ENCODE measurements at regions not wholly inside any gene's neighbourhood (a gene's known extent, or its start where the extent isn't known, plus 50 kb on each side); places are given as distances from the start of the nearest gene placed in this dataset.

DNA sequence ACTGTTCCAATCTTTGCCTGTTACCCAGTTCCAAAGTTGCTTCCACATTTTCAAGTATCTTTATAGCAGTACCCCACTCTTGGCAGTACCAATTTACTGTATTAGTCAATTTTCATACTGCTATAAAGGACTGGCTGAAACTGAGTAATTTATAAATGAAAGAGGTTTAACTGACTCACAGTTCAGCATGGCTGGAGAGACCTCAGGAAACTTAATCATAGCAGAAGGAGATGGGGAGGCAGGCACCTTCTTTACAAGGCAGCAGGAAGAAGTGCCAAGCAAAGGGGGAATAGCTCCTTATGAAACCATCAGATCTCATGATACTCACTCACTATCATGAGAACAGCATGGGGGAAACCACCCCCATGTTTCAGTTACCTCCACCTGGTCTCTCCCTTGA, 215.0 kb downstream of the SNAPC1 start:
- H3K36me3 Mint-ChIP-seq (ENCODE audit: low read depth), result no peaks in the 10 kb centered on the region
- intact Hi-C loops (cut with micrococcal nuclease), result no loop called here
- no peaks in the 10 kb centered on the region for H3K27me3 Mint-ChIP-seq
- H3K9me3 Mint-ChIP-seq, result peaks cover 8% of the 10 kb centered on the region
- H3K4me3 Mint-ChIP-seq, result no peak overlapping the region
- H3K27ac Mint-ChIP-seq, result no peak overlapping the region
- no peaks in the 10 kb centered on the region for H3K4me1 Mint-ChIP-seq (ENCODE audit: low read depth)

DNA sequence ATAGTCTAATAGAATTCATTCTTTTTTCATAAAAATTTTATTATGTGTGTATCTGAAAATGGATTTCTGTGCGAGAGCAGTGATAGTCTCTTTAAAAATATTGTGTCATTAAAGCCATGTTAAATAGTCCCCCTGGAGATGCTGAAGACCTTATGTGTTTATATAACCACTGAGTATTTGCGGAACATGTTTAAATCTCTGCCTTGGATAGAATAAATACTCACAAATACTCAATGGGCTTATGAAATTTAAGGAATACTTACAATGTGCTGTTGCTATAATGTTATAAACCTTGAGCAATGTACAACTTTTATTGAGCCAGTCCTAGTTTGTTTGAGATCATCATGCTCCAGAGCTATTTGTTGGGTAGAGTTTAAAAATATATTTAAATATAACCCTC, 226.0 kb downstream of the SNAPC1 start:
- no peaks in the 10 kb centered on the region for H3K36me3 Mint-ChIP-seq (ENCODE audit: low read depth)
- H3K4me1 Mint-ChIP-seq (ENCODE audit: low read depth), result no peaks in the 10 kb centered on the region
- H3K4me3 Mint-ChIP-seq, result no peak overlapping the region
- intact Hi-C loops (cut with micrococcal nuclease), result no loop called here
- H3K27me3 Mint-ChIP-seq, result no peaks in the 10 kb centered on the region
- no peaks in the 10 kb centered on the region for H3K9me3 Mint-ChIP-seq
- no peak overlapping the region for H3K27ac Mint-ChIP-seq

- Mint-ChIP-seq H3K4me3 (no peak overlapping the region), H3K4me1 (ENCODE audit: low read depth) (no peaks in the 10 kb centered on the region)
Observed at GRCh38 chr14:61992139-61992538, 229.9 kb downstream of the SNAPC1 start.

DNA sequence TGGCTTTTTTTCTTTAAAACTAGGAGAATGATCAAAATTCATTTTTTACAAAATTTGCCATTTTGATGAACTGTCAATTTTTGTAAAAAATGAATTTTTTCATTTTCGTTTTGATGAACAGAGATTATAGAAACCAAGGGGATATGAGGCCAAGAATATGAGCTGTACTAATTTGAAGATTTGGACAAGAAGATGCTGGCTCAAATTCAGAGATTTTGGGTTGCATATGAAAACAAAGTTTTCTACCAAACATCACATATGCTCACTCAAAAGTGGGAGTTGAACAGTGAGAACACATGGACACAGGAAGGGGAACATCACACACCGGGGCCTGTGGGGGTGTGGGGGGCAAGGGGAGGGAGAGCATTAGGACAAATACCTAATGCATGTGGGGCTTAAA, 230.7 kb downstream of the SNAPC1 start:
- no peaks in the 10 kb centered on the region for H3K9me3 Mint-ChIP-seq
- H3K36me3 Mint-ChIP-seq (ENCODE audit: low read depth), result no peaks in the 10 kb centered on the region
- no peaks in the 10 kb centered on the region for H3K27me3 Mint-ChIP-seq
- H3K4me3 Mint-ChIP-seq, result no peak overlapping the region
- H3K27ac Mint-ChIP-seq, result no peak overlapping the region
- intact Hi-C loops (cut with micrococcal nuclease), result no loop called here
- H3K4me1 Mint-ChIP-seq (ENCODE audit: low read depth), result no peaks in the 10 kb centered on the region

More at GRCh38 chr14:61992139-61992538, 229.9 kb downstream of the SNAPC1 start:
- Mint-ChIP-seq H3K27ac (no peak overlapping the region), H3K9me3 (no peaks in the 10 kb centered on the region), H3K27me3 (no peaks in the 10 kb centered on the region), H3K36me3 (ENCODE audit: low read depth) (no peaks in the 10 kb centered on the region)
- intact Hi-C loops (cut with micrococcal nuclease), result no loop called here

GRCh38 chr14:61994589-61994988, 232.4 kb downstream of the SNAPC1 start:
- no peaks in the 10 kb centered on the region for H3K9me3 Mint-ChIP-seq
- no peaks in the 10 kb centered on the region for H3K27me3 Mint-ChIP-seq
- intact Hi-C loops (cut with micrococcal nuclease), result no loop called here
- no peak overlapping the region for H3K27ac Mint-ChIP-seq
- no peaks in the 10 kb centered on the region for H3K4me1 Mint-ChIP-seq (ENCODE audit: low read depth)
- no peaks in the 10 kb centered on the region for H3K36me3 Mint-ChIP-seq (ENCODE audit: low read depth)
- H3K4me3 Mint-ChIP-seq, result no peak overlapping the region

- Mint-ChIP-seq H3K9me3 (no peaks in the 10 kb centered on the region), H3K4me3 (no peak overlapping the region), H3K36me3 (ENCODE audit: low read depth) (no peaks in the 10 kb centered on the region), H3K4me1 (ENCODE audit: low read depth) (no peaks in the 10 kb centered on the region), H3K27ac (no peak overlapping the region), H3K27me3 (no peaks in the 10 kb centered on the region)
- intact Hi-C loops (cut with micrococcal nuclease), result no loop called here
Observed at GRCh38 chr14:61996753-61997152, 234.5 kb downstream of the SNAPC1 start.

DNA sequence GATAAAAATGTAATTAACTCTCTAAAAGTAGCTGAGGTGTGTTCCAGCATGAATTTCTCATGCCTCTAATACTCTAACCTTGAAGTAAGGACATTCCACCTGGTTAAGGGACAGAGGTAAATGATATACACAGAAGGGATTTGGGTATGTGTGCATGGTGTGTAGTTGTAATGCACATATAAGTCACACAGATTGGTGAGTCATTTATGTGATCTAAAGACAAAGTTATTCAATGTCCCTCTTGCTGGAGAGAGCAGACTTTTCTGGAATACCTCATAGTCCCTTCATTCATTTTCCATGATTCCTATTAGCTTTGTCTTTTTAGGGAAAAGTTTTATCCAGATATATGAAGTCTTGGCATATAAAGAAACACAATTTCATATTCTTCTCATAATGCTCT, 234.9 kb downstream of the SNAPC1 start:
- Mint-ChIP-seq H3K9me3 (peaks cover under 1% of the 10 kb centered on the region), H3K36me3 (ENCODE audit: low read depth) (no peaks in the 10 kb centered on the region), H3K27me3 (no peaks in the 10 kb centered on the region), H3K4me3 (no peak overlapping the region), H3K4me1 (ENCODE audit: low read depth) (no peaks in the 10 kb centered on the region), H3K27ac (no peak overlapping the region)
- intact Hi-C loops (cut with micrococcal nuclease), result no loop called here

- intact Hi-C loops (cut with micrococcal nuclease), result no loop called here
- Mint-ChIP-seq H3K27me3 (no peaks in the 10 kb centered on the region), H3K9me3 (peaks cover 13% of the 10 kb centered on the region), H3K27ac (no peak overlapping the region), H3K4me3 (no peak overlapping the region), H3K4me1 (ENCODE audit: low read depth) (no peaks in the 10 kb centered on the region), H3K36me3 (ENCODE audit: low read depth) (no peaks in the 10 kb centered on the region)
Observed at GRCh38 chr14:62001963-62002362, 239.7 kb downstream of the SNAPC1 start.

DNA sequence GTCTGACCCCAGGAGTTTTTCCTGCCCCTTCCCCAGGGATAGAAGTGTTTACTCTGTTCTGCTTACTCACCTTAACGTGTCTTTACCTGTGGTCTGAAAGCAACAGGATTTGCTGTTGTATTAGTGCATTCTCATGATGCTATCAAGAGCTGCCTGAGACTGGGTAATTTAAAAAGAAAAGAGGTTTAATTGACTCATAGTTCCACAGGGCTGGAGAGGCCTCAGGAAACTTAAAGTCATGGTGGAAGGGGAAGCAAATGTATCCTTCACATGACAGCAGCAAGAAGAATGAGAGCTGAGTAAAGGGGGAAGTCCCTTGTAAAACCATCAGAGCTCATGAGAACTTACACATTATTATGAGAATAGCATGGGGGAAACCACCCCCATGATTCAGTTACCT, 240.4 kb downstream of the SNAPC1 start:
- H3K36me3 Mint-ChIP-seq (ENCODE audit: low read depth), result no peaks in the 10 kb centered on the region
- H3K4me3 Mint-ChIP-seq, result no peak overlapping the region
- intact Hi-C loops (cut with micrococcal nuclease), result no loop called here
- H3K27me3 Mint-ChIP-seq, result no peaks in the 10 kb centered on the region
- no peaks in the 10 kb centered on the region for H3K4me1 Mint-ChIP-seq (ENCODE audit: low read depth)
- peaks cover 13% of the 10 kb centered on the region for H3K9me3 Mint-ChIP-seq
- H3K27ac Mint-ChIP-seq, result no peak overlapping the region

DNA sequence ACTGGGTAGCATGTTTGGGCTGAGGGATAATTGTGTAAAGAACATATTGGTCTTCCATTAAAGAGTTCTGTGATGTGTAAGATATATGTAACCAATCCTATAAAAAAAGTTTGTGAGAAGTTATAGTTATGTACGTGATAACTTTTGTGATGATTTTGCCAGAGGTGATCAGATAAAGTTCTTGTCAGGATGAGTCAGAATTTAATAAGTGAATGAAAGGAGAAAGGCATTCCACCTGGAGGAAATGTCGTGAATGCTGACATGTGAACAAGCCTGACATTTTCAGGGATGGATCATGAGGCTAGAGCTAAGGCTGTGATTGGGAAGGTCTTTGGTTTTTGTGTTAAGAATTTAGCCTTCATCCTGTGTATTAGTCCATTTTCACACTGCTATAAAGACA, 241.5 kb downstream of the SNAPC1 start:
- Mint-ChIP-seq H3K4me1 (ENCODE audit: low read depth) (no peaks in the 10 kb centered on the region), H3K27ac (no peak overlapping the region), H3K9me3 (peaks cover 13% of the 10 kb centered on the region), H3K4me3 (no peak overlapping the region), H3K27me3 (no peaks in the 10 kb centered on the region), H3K36me3 (ENCODE audit: low read depth) (no peaks in the 10 kb centered on the region)
- intact Hi-C loops (cut with micrococcal nuclease), result no loop called here

- Mint-ChIP-seq H3K4me1 (ENCODE audit: low read depth) (no peaks in the 10 kb centered on the region), H3K36me3 (ENCODE audit: low read depth) (no peaks in the 10 kb centered on the region), H3K27ac (no peak overlapping the region), H3K27me3 (no peaks in the 10 kb centered on the region), H3K4me3 (no peak overlapping the region), H3K9me3 (peaks cover 13% of the 10 kb centered on the region)
- intact Hi-C loops (cut with micrococcal nuclease), result no loop called here
Observed at GRCh38 chr14:62006116-62006731, 244.0 kb downstream of the SNAPC1 start.

- intact Hi-C loops (cut with micrococcal nuclease), result no loop called here
- Mint-ChIP-seq H3K36me3 (ENCODE audit: low read depth) (no peaks in the 10 kb centered on the region), H3K4me3 (no peak overlapping the region), H3K9me3 (no peaks in the 10 kb centered on the region), H3K27ac (no peak overlapping the region), H3K4me1 (ENCODE audit: low read depth) (no peaks in the 10 kb centered on the region), H3K27me3 (no peaks in the 10 kb centered on the region)
Observed at GRCh38 chr14:62015243-62015642, 253.0 kb downstream of the SNAPC1 start.

DNA sequence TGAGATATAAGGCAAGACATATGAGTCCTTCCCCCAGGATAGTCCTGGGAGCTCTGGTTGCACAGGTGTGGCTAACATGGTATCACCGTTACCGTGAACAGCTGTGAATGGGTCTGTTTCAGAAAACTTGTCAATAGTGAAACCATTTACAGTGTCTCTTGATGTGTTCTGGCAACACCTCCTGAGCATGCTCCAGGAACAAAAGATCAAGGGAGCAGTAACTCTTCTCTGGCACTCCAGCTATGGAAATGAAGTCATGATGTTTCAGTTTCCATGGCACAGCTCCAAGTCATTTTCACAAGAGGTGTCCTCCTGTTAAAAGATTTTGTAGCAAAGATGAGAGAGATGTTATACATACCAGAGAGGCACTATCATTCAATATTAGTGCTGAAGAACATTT, 253.7 kb downstream of the SNAPC1 start:
- H3K9me3 Mint-ChIP-seq, result no peaks in the 10 kb centered on the region

GRCh38 chr14:62017651-62018230, 255.5 kb downstream of the SNAPC1 start:
- no peaks in the 10 kb centered on the region for H3K9me3 Mint-ChIP-seq
- no peak overlapping the region for H3K4me3 Mint-ChIP-seq
- no peaks in the 10 kb centered on the region for H3K27me3 Mint-ChIP-seq
- intact Hi-C loops (cut with micrococcal nuclease), result no loop called here
- no peaks in the 10 kb centered on the region for H3K36me3 Mint-ChIP-seq (ENCODE audit: low read depth)
- no peaks in the 10 kb centered on the region for H3K4me1 Mint-ChIP-seq (ENCODE audit: low read depth)
- H3K27ac Mint-ChIP-seq, result no peak overlapping the region

More for the DNA sequence above, 253.7 kb downstream of the SNAPC1 start:
- Mint-ChIP-seq H3K27ac (no peak overlapping the region), H3K36me3 (ENCODE audit: low read depth) (no peaks in the 10 kb centered on the region), H3K27me3 (no peaks in the 10 kb centered on the region), H3K4me1 (ENCODE audit: low read depth) (no peaks in the 10 kb centered on the region), H3K4me3 (no peak overlapping the region)
- intact Hi-C loops (cut with micrococcal nuclease), result no loop called here

GRCh38 chr14:62018606-62019005, 256.4 kb downstream of the SNAPC1 start:
- H3K9me3 Mint-ChIP-seq, result no peaks in the 10 kb centered on the region
- intact Hi-C loops (cut with micrococcal nuclease), result no loop called here
- no peak overlapping the region for H3K4me3 Mint-ChIP-seq
- no peak overlapping the region for H3K27ac Mint-ChIP-seq
- no peaks in the 10 kb centered on the region for H3K4me1 Mint-ChIP-seq (ENCODE audit: low read depth)
- no peaks in the 10 kb centered on the region for H3K36me3 Mint-ChIP-seq (ENCODE audit: low read depth)
- no peaks in the 10 kb centered on the region for H3K27me3 Mint-ChIP-seq

Data from dendritic cell treated with granulocyte-macrophage colony-stimulating factor and Interleukin-4, amounts not matched to agents 40 ng/mL and 50 ng/mL, for 4 days (primary cell).